NK-92 (cell line): ENCODE measurements at regions not wholly inside any gene's neighbourhood (a gene's known extent, or its start where the extent isn't known, plus 50 kb on each side); places are given as distances from the start of the nearest gene placed in this dataset.

Experiments used
- DNase-seq: peaks from one replicate; lab custom pipeline; 2025; ENCODE audit not compliant: unreplicated experiment; lab: John Stamatoyannopoulos, UW

- DNase-seq: no peak
These were observed 229.7 kb upstream of the TBL1XR1 start for GRCh38 chr3:177426878-177427495.

- no peak for DNase-seq
These were observed 230.3 kb upstream of the TBL1XR1 start for GRCh38 chr3:177427540-177427939.

- DNase-seq: no peak
These were observed 231.8 kb upstream of the TBL1XR1 start for GRCh38 chr3:177429079-177429478.

GRCh38 chr3:177429771-177430170 lies 232.5 kb upstream of the TBL1XR1 start:
- DNase-seq: no peak

- DNase-seq: no peak
These were observed 233.4 kb upstream of the TBL1XR1 start for GRCh38 chr3:177430653-177431052.

- no peak for DNase-seq
These were observed 234.4 kb upstream of the TBL1XR1 start for GRCh38 chr3:177431525-177432176.

- DNase-seq: no peak
These were observed 238.0 kb upstream of the TBL1XR1 start for GRCh38 chr3:177435301-177435700.

GRCh38 chr3:177437513-177438337 lies 240.4 kb upstream of the TBL1XR1 start:
- DNase-seq: no peak

GRCh38 chr3:177438596-177439220 lies 241.4 kb upstream of the TBL1XR1 start:
- no peak for DNase-seq

- no peak for DNase-seq
These were observed 242.5 kb upstream of the TBL1XR1 start for GRCh38 chr3:177439694-177440269.

GRCh38 chr3:177440456-177441104 lies 243.3 kb upstream of the TBL1XR1 start:
- DNase-seq: no peak

GRCh38 chr3:177441276-177441812 lies 244.1 kb upstream of the TBL1XR1 start:
- no peak for DNase-seq

- no peak for DNase-seq
These were observed 244.7 kb upstream of the TBL1XR1 start for GRCh38 chr3:177441813-177442646.

GRCh38 chr3:177443469-177443868 lies 246.2 kb upstream of the TBL1XR1 start:
- no peak for DNase-seq

- DNase-seq: no peak
These were observed 247.4 kb upstream of the TBL1XR1 start for GRCh38 chr3:177444696-177445095.

GRCh38 chr3:177445549-177445948 lies 248.3 kb upstream of the TBL1XR1 start:
- no peak for DNase-seq

- DNase-seq: no peak
These were observed 248.9 kb upstream of the TBL1XR1 start for GRCh38 chr3:177446165-177446601.

GRCh38 chr3:177447938-177448337 lies 250.7 kb upstream of the TBL1XR1 start:
- no peak for DNase-seq

- DNase-seq: no peak
These were observed 251.7 kb upstream of the TBL1XR1 start for GRCh38 chr3:177448987-177449359.
